HG02642 (cell line): ENCODE measurements at regions not wholly inside any gene's neighbourhood (a gene's known extent, or its start where the extent isn't known, plus 50 kb on each side); places are given as distances from the start of the nearest gene placed in this dataset.
"Not testable (repeated sequence)": the region's sequence is repeated elsewhere in the genome, so short reads cannot be mapped to it uniquely, and the experiment has no call there.

Experiments used
- ATAC-seq: cut with Tn5 transposase; IDR thresholded peaks from one replicate; pipeline ENCODE4 v1.9.1; 2021; ENCODE audit warnings: mild to moderate bottlenecking; ENCODE audit not compliant: unreplicated experiment, poor library complexity

- ATAC-seq: no peak
These were observed 241.4 kb upstream of the IL12B start for GRCh38 chr5:159571501-159572244.

- ATAC-seq: no peak
These were observed 246.6 kb upstream of the IL12B start for GRCh38 chr5:159576902-159577301.

- no peak for ATAC-seq
These were observed 251.4 kb upstream of the IL12B start for GRCh38 chr5:159581502-159582249.

GRCh38 chr5:159582756-159583541 is 252.7 kb upstream of the IL12B start:
- ATAC-seq: no peak

- no peak for ATAC-seq
These were observed 256.6 kb upstream of the IL12B start for GRCh38 chr5:159586921-159587320.

- ATAC-seq: no peak
These were observed 258.7 kb upstream of the IL12B start for GRCh38 chr5:159588941-159589340.

- no peak for ATAC-seq
These were observed 263.3 kb upstream of the IL12B start for GRCh38 chr5:159593518-159594073.

- ATAC-seq: not testable (repeated sequence)
These were observed 265.3 kb upstream of the IL12B start for GRCh38 chr5:159595561-159595960.

GRCh38 chr5:159601216-159601615 is 270.9 kb upstream of the IL12B start:
- no peak for ATAC-seq

- ATAC-seq: no peak
These were observed 272.1 kb upstream of the IL12B start for GRCh38 chr5:159602434-159602833.

- ATAC-seq: no peak
These were observed 275.3 kb upstream of the IL12B start for GRCh38 chr5:159605585-159605984.

- ATAC-seq: no peak
These were observed 279.1 kb upstream of the IL12B start for GRCh38 chr5:159609359-159609758.

GRCh38 chr5:159610966-159611579 is 280.8 kb upstream of the IL12B start:
- ATAC-seq: no peak

GRCh38 chr5:159616952-159617351 is 286.7 kb upstream of the IL12B start:
- ATAC-seq: no peak

GRCh38 chr5:159619826-159620225 is 289.5 kb upstream of the IL12B start:
- no peak for ATAC-seq

- no peak for ATAC-seq
These were observed 290.7 kb upstream of the IL12B start for GRCh38 chr5:159620853-159621540.

GRCh38 chr5:159628703-159629102 is 287.6 kb upstream of the ADRA1B start:
- no peak for ATAC-seq

- ATAC-seq: no peak
These were observed 287.1 kb upstream of the ADRA1B start for GRCh38 chr5:159629158-159629557.

GRCh38 chr5:159630545-159630944 is 285.7 kb upstream of the ADRA1B start:
- ATAC-seq: no peak

- no peak for ATAC-seq
These were observed 285.3 kb upstream of the ADRA1B start for GRCh38 chr5:159631001-159631400.
